Cardiac muscle cell (in vitro differentiated cells and primary cell): ENCODE measurements at regions not wholly inside any gene's neighbourhood (a gene's known extent, or its start where the extent isn't known, plus 50 kb on each side); places are given as distances from the start of the nearest gene placed in this dataset.
A peak's percentile ranks its signal among the peaks of the same experiment; 100 is the strongest.

ENCODE experiments used
- DNase-seq, 2 donors: peaks; one replicate each; pipeline versions ENCODE4 v3.0.0 to v3.0.0-alpha.2; 2010 to 2017; ENCODE audit warnings: low read depth in 1 of 2, low spot score in 1 of 2
- H3K27ac ChIP-seq: fragments of 200-600 bp; sonication (generic); 2 replicates; pipeline ENCODE4 v1.5.1; 2016
- H3K27me3 ChIP-seq: fragments of 200-600 bp; sonication (generic); 2 replicates; pipeline ENCODE4 v1.6.0; 2016; ENCODE audit warnings: control low read depth
- H3K36me3 ChIP-seq: fragments of 200-600 bp; sonication (generic); 2 replicates; pipeline ENCODE4 v1.5.1; 2016; ENCODE audit warnings: control low read depth
- H3K4me1 ChIP-seq: fragments of 200-600 bp; sonication (generic); 2 replicates; pipeline ENCODE4 v1.8.1; 2017; ENCODE audit warnings: low read depth, mild to moderate bottlenecking, mixed run types
- H3K4me3 ChIP-seq: fragments of 200-600 bp; sonication (generic); 2 replicates; pipeline ENCODE4 v1.5.1; 2016; ENCODE audit warnings: mild to moderate bottlenecking
- H3K9me3 ChIP-seq: fragments of 200-600 bp; sonication (generic); 2 replicates; pipeline ENCODE4 v1.5.1; 2017; ENCODE audit warnings: low read depth, mild to moderate bottlenecking, control low read depth
- TF ChIP-seq, protein P1 (sequence below): IDR thresholded peaks from 2 replicates; pipeline ENCODE4 v1.5.1; 2012; ENCODE audit warnings: low read depth, mild to moderate bottlenecking, low read length

DNA sequence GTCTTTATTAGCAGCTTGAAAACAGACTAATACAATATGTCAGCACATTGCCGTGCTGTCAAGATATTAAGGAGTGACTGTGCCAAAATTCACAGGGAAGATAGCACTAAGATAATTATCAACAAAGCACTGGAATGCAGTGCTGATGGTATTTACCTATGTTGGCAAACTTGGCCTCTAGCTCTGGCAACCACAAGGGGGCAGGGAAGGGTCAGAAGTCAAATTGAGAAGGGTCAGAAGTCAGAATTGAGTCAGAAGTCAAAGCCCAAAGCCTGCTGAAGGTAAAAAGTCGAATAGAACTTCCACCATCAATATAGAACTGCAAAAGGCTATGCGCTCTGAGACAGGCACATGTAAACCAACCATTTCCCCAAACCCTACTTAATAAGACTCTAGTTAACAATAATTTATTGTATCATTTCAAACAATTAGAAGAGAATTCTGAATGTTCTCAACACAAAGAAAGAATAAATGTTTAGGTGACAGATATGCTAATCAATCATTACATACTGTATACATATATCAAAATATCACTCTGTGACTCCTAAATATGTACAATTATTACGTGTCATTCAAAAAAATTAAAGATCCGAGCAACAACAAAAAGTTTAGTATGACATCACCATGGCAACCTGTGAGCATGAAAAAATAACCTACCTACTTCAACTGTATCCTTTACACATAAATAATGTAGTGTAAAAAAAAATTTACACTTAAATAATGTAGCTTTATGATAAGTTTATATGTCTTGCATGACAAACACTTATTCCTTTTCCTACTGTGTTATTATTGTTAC lies 916.1 kb downstream of the KCNJ2 start:
- Histone ChIP-seq H3K27ac (no peak overlapping the region), H3K4me1 (no peaks in the 10 kb centered on the region), H3K27me3 (no peaks in the 10 kb centered on the region), H3K36me3 (no peaks in the 10 kb centered on the region), H3K9me3 (no peaks in the 10 kb centered on the region), H3K4me3 (no peak overlapping the region)
- peak; percentile 19 to 60 for DNase-seq
- TF ChIP-seq, protein P1, sequence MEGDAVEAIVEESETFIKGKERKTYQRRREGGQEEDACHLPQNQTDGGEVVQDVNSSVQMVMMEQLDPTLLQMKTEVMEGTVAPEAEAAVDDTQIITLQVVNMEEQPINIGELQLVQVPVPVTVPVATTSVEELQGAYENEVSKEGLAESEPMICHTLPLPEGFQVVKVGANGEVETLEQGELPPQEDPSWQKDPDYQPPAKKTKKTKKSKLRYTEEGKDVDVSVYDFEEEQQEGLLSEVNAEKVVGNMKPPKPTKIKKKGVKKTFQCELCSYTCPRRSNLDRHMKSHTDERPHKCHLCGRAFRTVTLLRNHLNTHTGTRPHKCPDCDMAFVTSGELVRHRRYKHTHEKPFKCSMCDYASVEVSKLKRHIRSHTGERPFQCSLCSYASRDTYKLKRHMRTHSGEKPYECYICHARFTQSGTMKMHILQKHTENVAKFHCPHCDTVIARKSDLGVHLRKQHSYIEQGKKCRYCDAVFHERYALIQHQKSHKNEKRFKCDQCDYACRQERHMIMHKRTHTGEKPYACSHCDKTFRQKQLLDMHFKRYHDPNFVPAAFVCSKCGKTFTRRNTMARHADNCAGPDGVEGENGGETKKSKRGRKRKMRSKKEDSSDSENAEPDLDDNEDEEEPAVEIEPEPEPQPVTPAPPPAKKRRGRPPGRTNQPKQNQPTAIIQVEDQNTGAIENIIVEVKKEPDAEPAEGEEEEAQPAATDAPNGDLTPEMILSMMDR = peak; percentile 38

DNA sequence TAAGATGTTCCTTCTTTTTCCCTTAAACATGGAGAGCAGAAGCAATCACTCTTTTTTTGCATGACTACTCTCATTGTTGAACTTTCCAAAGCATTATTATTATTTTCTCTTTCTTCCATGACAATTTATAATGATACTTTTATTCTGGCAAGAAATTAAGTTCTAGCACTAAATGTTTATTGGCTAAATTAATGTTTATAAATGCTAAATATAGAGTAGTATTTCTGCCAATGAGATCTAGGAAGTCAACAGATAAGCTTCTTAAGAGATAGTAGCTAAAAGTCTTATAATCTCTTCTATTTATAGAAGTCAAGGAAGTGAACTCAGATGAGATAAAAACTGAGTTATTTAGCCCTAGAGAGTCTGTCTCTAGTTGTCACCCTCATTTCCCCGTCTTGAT lies 920.1 kb downstream of the KCNJ2 start:
- H3K4me1 ChIP-seq = no peaks in the 10 kb centered on the region
- H3K27me3 ChIP-seq = no peaks in the 10 kb centered on the region
- H3K36me3 ChIP-seq = no peaks in the 10 kb centered on the region
- no peak overlapping the region for H3K27ac ChIP-seq
- no peak for DNase-seq
- TF ChIP-seq, protein P1 = no peak
- no peaks in the 10 kb centered on the region for H3K9me3 ChIP-seq
- H3K4me3 ChIP-seq = no peak overlapping the region

DNA sequence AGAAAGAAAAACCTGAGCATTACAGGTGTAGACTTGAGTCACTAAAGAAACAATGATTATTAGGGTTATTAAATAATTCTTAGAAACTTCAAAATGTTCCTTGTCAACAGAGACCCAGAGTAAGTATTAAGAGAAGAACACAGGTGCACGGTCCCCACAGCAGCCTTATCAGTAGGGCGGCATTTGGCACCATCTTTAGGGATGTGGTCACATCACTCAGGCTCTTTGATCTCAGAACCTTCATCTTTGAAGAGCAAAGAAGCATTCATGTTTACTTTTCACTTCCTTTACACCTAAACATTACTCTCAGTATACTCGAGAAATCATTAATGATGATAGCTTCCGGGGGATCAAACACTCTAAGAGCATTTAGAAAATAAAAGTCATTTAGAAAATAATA lies 928.7 kb downstream of the KCNJ2 start:
- H3K27me3 ChIP-seq = no peaks in the 10 kb centered on the region
- TF ChIP-seq, protein P1 = no peak
- no peaks in the 10 kb centered on the region for H3K4me1 ChIP-seq
- no peak overlapping the region for H3K4me3 ChIP-seq
- no peak for DNase-seq
- no peaks in the 10 kb centered on the region for H3K9me3 ChIP-seq
- no peak overlapping the region for H3K27ac ChIP-seq
- no peaks in the 10 kb centered on the region for H3K36me3 ChIP-seq

DNA sequence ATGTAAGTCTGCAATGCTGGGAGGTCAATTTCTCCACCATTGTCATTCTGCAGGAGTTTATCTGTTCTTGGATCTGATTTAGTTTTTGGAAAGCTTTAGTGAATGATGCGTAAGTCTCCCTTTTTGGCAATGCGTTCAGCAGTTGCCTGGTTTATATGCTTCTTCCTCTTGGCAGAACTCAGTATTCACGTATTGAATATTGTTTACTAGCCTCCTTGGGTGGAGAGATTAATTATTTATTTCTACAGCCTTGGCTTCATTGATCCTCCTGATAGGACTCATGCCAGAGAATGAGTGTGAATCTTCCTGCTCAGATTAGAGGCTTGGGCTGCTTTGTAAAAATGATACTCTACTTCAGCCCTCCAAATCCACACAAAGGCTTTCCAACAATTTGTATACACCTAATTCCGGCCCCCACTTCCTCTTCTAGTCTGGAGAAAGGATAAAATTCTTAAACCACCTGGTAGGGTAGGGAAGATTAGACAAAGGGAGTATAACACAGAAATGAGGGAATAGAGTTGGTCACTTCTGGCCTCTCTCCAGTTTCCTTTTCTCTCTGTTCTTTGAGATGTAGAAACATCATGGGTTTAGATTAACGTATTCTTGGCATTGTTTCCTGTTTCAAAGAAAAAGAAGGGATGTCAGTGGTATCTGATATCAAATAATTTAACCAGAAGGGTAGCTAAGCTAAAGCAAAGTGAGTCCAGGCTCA lies 929.8 kb downstream of the KCNJ2 start:
- no peak for DNase-seq
- H3K4me1 ChIP-seq = no peaks in the 10 kb centered on the region
- no peak overlapping the region for H3K4me3 ChIP-seq
- H3K9me3 ChIP-seq = no peaks in the 10 kb centered on the region
- H3K27ac ChIP-seq = no peak overlapping the region
- H3K36me3 ChIP-seq = no peaks in the 10 kb centered on the region
- no peaks in the 10 kb centered on the region for H3K27me3 ChIP-seq
- TF ChIP-seq, protein P1 = no peak

DNA sequence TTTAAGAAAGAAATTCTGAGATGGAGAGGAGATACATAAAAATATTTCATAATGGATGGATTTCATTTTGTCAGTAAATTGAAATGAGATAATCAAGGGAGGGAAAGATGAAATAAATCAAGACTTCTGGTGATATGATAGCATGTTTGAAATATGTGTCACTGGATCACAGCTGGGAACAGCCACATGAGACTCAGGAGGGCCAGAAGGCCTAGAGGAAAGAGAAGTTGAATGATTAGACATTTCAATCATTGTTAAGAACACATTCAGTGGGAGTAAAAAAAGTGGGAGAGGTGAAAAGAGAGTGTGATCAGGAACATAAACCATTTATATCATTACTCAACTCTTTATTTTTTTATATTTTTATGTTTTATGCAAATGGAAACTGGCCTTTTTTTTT lies 933.4 kb downstream of the KCNJ2 start:
- Histone ChIP-seq H3K27ac (no peak overlapping the region), H3K9me3 (no peaks in the 10 kb centered on the region), H3K4me3 (no peak overlapping the region), H3K36me3 (no peaks in the 10 kb centered on the region), H3K27me3 (no peaks in the 10 kb centered on the region), H3K4me1 (no peaks in the 10 kb centered on the region)
- DNase-seq = no peak
- TF ChIP-seq, protein P1 = no peak
